ENCODE measurements at regions not wholly inside any gene's neighbourhood (a gene's known extent, or its start where the extent isn't known, plus 50 kb on each side); places are given as distances from the start of the nearest gene placed in this dataset.

DNA sequence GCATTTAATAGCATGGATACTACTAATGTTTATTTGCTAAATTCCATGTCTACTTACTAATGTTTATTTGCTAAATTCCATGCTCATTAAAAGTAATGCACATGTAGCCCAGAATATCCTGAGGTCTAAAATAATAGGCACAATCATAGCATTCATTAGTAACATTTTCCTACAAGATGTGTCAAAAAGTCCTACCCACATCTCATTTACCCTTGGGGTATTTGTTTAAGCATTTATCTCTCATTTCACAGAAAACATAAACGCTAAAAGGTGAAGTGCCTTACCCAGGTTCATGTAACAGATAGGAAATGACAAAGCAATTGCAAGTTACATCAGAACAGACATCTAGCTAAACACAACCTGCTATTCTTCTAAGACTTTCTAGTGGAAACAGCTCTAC, 457.1 kb downstream of the HACE1 start:
- H3K9me3 ChIP-seq (ENCODE audit: control insufficient read depth in 4 of 4, insufficient read depth in 3 of 4, low read length in 3 of 4), result no peaks in the 10 kb centered on the region
- no peaks in the 10 kb centered on the region for H3K27me3 ChIP-seq (ENCODE audit: control insufficient read depth in 3 of 3, insufficient read depth in 3 of 3, low read length in 2 of 3)
- no peak for DNase-seq
- no peaks in the 10 kb centered on the region for H3K36me3 ChIP-seq (ENCODE audit: control insufficient read depth in 4 of 4, insufficient read depth in 4 of 4, low read length in 4 of 4)
- no peak for TF ChIP-seq CTCF (IDR thresholded peaks at IDR 0.05; ENCODE audit: control extremely low read depth, extremely low read depth)
- no peak for ATAC-seq (ENCODE audit: insufficient read depth, low FRiP score)
- 64 to 70% methylated on average over 1 of the region's 1 CpG for WGBS, 2 donors
- H3K27ac ChIP-seq (ENCODE audit: low read depth in 1 of 2, low read length in 1 of 2), result no peak overlapping the region
- H3K4me1 ChIP-seq (ENCODE audit: control insufficient read depth in 5 of 5, insufficient read depth in 5 of 5, low read length in 5 of 5), result no peaks in the 10 kb centered on the region
- no peak overlapping the region for H3K4me3 ChIP-seq
- H3K9ac ChIP-seq (ENCODE audit: insufficient read depth in 1 of 2, low read length in 2 of 2), result no peak overlapping the region

DNA sequence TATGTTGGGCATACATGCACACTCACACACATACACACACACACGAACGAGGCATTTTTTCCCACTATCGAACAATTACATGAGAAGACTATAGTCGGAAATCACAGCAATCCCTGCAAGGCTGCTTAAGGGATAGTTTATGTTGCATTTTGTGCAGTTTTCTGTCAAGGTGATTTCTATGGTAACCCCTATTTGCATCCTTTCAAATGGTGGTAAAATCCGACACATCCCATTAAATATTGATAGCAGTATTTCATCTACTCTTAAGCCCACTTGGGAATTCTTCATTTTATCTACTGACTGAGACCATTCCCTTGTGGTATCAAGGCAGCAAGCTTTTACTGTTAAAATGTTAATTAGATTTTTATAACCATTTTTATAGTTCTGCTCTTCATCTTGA, 457.8 kb downstream of the HACE1 start:
- Histone ChIP-seq H3K4me1 (ENCODE audit: control insufficient read depth in 5 of 5, insufficient read depth in 5 of 5, low read length in 5 of 5) (no peaks in the 10 kb centered on the region), H3K4me3 (no peak overlapping the region), H3K27ac (ENCODE audit: low read depth in 1 of 2, low read length in 1 of 2) (no peak overlapping the region), H3K9me3 (ENCODE audit: control insufficient read depth in 4 of 4, insufficient read depth in 3 of 4, low read length in 3 of 4) (no peaks in the 10 kb centered on the region), H3K27me3 (ENCODE audit: control insufficient read depth in 3 of 3, insufficient read depth in 3 of 3, low read length in 2 of 3) (no peaks in the 10 kb centered on the region), H3K36me3 (ENCODE audit: control insufficient read depth in 4 of 4, insufficient read depth in 4 of 4, low read length in 4 of 4) (no peaks in the 10 kb centered on the region), H3K9ac (ENCODE audit: insufficient read depth in 1 of 2, low read length in 2 of 2) (no peak overlapping the region)
- ATAC-seq (ENCODE audit: insufficient read depth, low FRiP score) (no peak), DNase-seq (no peak)
- 95 to 96% methylated on average over 5 of the region's 5 CpGs for WGBS, 2 donors
- no peak for TF ChIP-seq CTCF (IDR thresholded peaks at IDR 0.05; ENCODE audit: control extremely low read depth, extremely low read depth)

DNA sequence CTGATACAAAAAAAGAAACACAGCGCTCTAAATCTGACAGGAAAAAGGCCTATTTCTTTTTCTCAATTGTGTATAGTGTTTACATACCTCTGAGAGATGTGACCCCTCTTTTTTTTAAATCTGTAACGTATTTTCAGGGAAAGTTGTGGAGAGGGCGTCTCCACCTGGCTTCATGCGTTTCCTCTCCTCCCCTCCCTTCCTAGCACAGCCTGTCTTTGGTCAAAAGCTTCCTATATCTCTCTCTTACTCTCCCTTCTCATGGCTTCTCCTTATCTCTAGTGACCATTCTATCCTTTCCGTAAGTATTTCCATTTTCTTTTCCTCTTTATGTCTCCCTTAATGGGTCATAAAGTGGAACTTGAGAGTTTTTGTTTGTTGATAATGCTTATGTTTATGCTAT, 458.9 kb downstream of the HACE1 start:
- ATAC-seq (ENCODE audit: insufficient read depth, low FRiP score), result no peak
- H3K9me3 ChIP-seq (ENCODE audit: control insufficient read depth in 4 of 4, insufficient read depth in 3 of 4, low read length in 3 of 4), result no peaks in the 10 kb centered on the region
- 53 to 67% methylated on average over 5 of the region's 5 CpGs for WGBS, 2 donors
- no peak for DNase-seq
- no peak overlapping the region for H3K9ac ChIP-seq (ENCODE audit: insufficient read depth in 1 of 2, low read length in 2 of 2)
- H3K36me3 ChIP-seq (ENCODE audit: control insufficient read depth in 4 of 4, insufficient read depth in 4 of 4, low read length in 4 of 4), result no peaks in the 10 kb centered on the region
- no peaks in the 10 kb centered on the region for H3K27me3 ChIP-seq (ENCODE audit: control insufficient read depth in 3 of 3, insufficient read depth in 3 of 3, low read length in 2 of 3)
- no peak overlapping the region for H3K27ac ChIP-seq (ENCODE audit: low read depth in 1 of 2, low read length in 1 of 2)
- no peak for TF ChIP-seq CTCF (IDR thresholded peaks at IDR 0.05; ENCODE audit: control extremely low read depth, extremely low read depth)
- no peaks in the 10 kb centered on the region for H3K4me1 ChIP-seq (ENCODE audit: control insufficient read depth in 5 of 5, insufficient read depth in 5 of 5, low read length in 5 of 5)
- H3K4me3 ChIP-seq, result no peak overlapping the region

- 20 to 47% methylated on average over 3 of the region's 3 CpGs for WGBS, 2 donors
- Histone ChIP-seq H3K9ac (ENCODE audit: insufficient read depth in 1 of 2, low read length in 2 of 2) (no peak overlapping the region), H3K4me3 (no peak overlapping the region), H3K27me3 (ENCODE audit: control insufficient read depth in 3 of 3, insufficient read depth in 3 of 3, low read length in 2 of 3) (no peaks in the 10 kb centered on the region), H3K27ac (ENCODE audit: low read depth in 1 of 2, low read length in 1 of 2) (no peak overlapping the region), H3K36me3 (ENCODE audit: control insufficient read depth in 4 of 4, insufficient read depth in 4 of 4, low read length in 4 of 4) (no peaks in the 10 kb centered on the region), H3K4me1 (ENCODE audit: control insufficient read depth in 5 of 5, insufficient read depth in 5 of 5, low read length in 5 of 5) (no peaks in the 10 kb centered on the region), H3K9me3 (ENCODE audit: control insufficient read depth in 4 of 4, insufficient read depth in 3 of 4, low read length in 3 of 4) (no peaks in the 10 kb centered on the region)
- no peak for ATAC-seq (ENCODE audit: insufficient read depth, low FRiP score)
- no peak for TF ChIP-seq CTCF (IDR thresholded peaks at IDR 0.05; ENCODE audit: control extremely low read depth, extremely low read depth)
- no peak for DNase-seq
Measured at GRCh38 chr6:104396077-104396476, 463.6 kb downstream of the HACE1 start.
